ENCODE measurements at regions not wholly inside any gene's neighbourhood (a gene's known extent, or its start where the extent isn't known, plus 50 kb on each side); places are given as distances from the start of the nearest gene placed in this dataset.

DNA sequence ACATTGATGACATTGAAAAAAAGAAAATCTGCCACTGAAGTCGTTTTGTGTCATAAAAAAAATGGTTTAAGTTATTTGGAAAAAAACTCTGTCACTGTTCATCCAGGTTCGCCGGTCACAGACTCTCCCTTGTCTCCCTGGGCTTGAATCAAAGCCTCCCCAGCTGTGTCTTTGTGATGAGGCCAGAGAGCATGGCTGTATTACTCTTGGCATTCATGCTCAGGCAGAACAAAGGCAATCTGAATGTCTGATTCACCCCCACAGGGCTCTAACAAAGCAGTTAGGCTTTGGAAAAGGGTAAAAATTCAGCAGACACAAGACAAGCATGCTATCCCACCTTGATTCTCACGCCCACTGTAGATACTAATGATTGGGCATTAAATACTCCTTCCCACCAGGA is 304.3 kb upstream of the PLD5 start:
- TF ChIP-seq POLR2A (IDR thresholded peaks at IDR 0.05) = no peak
- TF ChIP-seq, protein P1, sequence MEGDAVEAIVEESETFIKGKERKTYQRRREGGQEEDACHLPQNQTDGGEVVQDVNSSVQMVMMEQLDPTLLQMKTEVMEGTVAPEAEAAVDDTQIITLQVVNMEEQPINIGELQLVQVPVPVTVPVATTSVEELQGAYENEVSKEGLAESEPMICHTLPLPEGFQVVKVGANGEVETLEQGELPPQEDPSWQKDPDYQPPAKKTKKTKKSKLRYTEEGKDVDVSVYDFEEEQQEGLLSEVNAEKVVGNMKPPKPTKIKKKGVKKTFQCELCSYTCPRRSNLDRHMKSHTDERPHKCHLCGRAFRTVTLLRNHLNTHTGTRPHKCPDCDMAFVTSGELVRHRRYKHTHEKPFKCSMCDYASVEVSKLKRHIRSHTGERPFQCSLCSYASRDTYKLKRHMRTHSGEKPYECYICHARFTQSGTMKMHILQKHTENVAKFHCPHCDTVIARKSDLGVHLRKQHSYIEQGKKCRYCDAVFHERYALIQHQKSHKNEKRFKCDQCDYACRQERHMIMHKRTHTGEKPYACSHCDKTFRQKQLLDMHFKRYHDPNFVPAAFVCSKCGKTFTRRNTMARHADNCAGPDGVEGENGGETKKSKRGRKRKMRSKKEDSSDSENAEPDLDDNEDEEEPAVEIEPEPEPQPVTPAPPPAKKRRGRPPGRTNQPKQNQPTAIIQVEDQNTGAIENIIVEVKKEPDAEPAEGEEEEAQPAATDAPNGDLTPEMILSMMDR (IDR thresholded peaks at IDR 0.05) = no peak
